Heart right ventricle (tissue), 16 donors: ENCODE measurements at regions not wholly inside any gene's neighbourhood (a gene's known extent, or its start where the extent isn't known, plus 50 kb on each side); places are given as distances from the start of the nearest gene placed in this dataset.
"Not testable (repeated sequence)": the region's sequence is repeated elsewhere in the genome, so short reads cannot be mapped to it uniquely, and the experiment has no call there.

Experiments
- ATAC-seq, 8 donors: fragments of 200-7000 bp; cut with Tn5 transposase; one replicate each; pipeline ENCODE4 v1.9.1; 2020; ENCODE audit warnings: mild to moderate bottlenecking in 8 of 8, moderate library complexity in 8 of 8, moderate number of reproducible peaks in 1 of 8
- DNase-seq, 2 donors: peaks; one replicate each; pipeline ENCODE4 v3.0.0-alpha.2; 2020
- H3K27ac ChIP-seq, 10 donors: fragments of 200-600 bp; sonication (generic) in 2 of 10; one replicate each; pipeline versions ENCODE4 v1.5.0 to v1.8.0; 2020 to 2022; ENCODE audit warnings: mild to moderate bottlenecking in 3 of 10
- H3K27me3 ChIP-seq, 7 donors: fragments of 200-600 bp; one replicate each; pipeline ENCODE4 v1.8.0; 2021 to 2022; ENCODE audit warnings: mild to moderate bottlenecking in 2 of 7
- H3K36me3 ChIP-seq, 9 donors: fragments of 200-600 bp; sonication (generic) in 1 of 9; one replicate each; pipeline versions ENCODE4 v1.5.0 to v1.8.0; 2020 to 2022; ENCODE audit warnings: mild to moderate bottlenecking in 2 of 9
- H3K4me1 ChIP-seq, 9 donors: fragments of 200-600 bp; sonication (generic) in 1 of 9; one replicate each; pipeline versions ENCODE4 v1.5.0 to v1.8.0; 2020 to 2022; ENCODE audit warnings: mild to moderate bottlenecking in 4 of 9
- H3K4me3 ChIP-seq, 10 donors: fragments of 200-600 bp; sonication (generic) in 2 of 10; one replicate each; pipeline versions ENCODE4 v1.5.0 to v1.8.0; 2020 to 2022; ENCODE audit warnings: mild to moderate bottlenecking in 7 of 10, moderate library complexity in 2 of 10
- H3K9me3 ChIP-seq, 11 donors: fragments of 200-600 bp in 10 of 11; sonication (generic) in 2 of 11; one replicate each; pipeline versions ENCODE4 v1.5.0 to v1.8.0; 2013 to 2022; ENCODE audit warnings: mild to moderate bottlenecking in 2 of 11, control low read depth in 1 of 11, moderate library complexity in 1 of 11
- WGBS, 2 donors: extraction: QIAGEN DNeasy Blood & Tissue Kit; methylation state at CpG; one replicate each; pipeline ENCODE4 v1.1.7; 2013; ENCODE audit warnings: inconsistent platforms in 1 of 2; 5-methylcytosine and 5-hydroxymethylcytosine counted together
- intact Hi-C, 10 donors: fragments of 100-400 bp; cut with DNase I; formaldehyde crosslinking; loops; one replicate each; pipeline versions ENCODE4 v1.11.1 to v1.14.2; 2022
- TF ChIP-seq, protein P1 (sequence below), 9 donors: fragments of 200-600 bp; sonication (generic) in 2 of 9; IDR thresholded peaks; one replicate each; pipeline versions ENCODE4 v1.5.0 to v1.8.0; 2021 to 2022; ENCODE audit warnings: antibody characterized with exemption in 9 of 9, mild to moderate bottlenecking in 5 of 9, moderate library complexity in 1 of 9
- donor health status: Arrhythmogenic right ventricular cardiomyopathy.
- donor health status: ischemic (EF 13 %, LVEDD 7.1; RV severe dilation, severe dysfunction).
- donor health status: healthy with polysubstance abuse.
- donor health status: DM: no; HTN: yes; CAD: no.
- donor health status: DM: no; HTN: no; CAD: no.
- donor health status: ischemic (EF 25% LVEDD 6.9; RV normal size, moderate dysfunction).
- donor health status: ischemic (EF 25% LVEDD 5.7; RV mildly dilated, moderate dysfunction).
- donor health status: healthy.
- donor health status: DM: yes; HTN: yes; CAD: no.
- donor health status: Ischemic cardiomyopathy.
- donor health status: ischemic (EF 35%, LVEDD 5.7; RV mildly dilated, moderate dysfunction).
- donor health status: nonischemic (EF 11% LVEDD 7.7; RV severe dilation, severe dysfunction).
- donor health status: DM: yes; HTN: yes; CAD: no.
- donor health status: PGD.
- donor health status: ischemic (EF 29% LVEDD 5.4; RV normal size, mild dysfunction).
- donor health status: nonischemic (EF 23%, LVEDD 6.1; RV moderate dilation, normal function).

- WGBS, 2 donors, result 94 to 100% methylated on average over 3 of the region's 3 CpGs
- H3K4me3 ChIP-seq, result no peak overlapping the region
- H3K4me1 ChIP-seq, result peaks cover 0 to 4% (median 0%) of the 10 kb centered on the region in 9 donors
- DNase-seq (no peak), ATAC-seq (no peak)
- no peak overlapping the region for H3K27ac ChIP-seq
- H3K9me3 ChIP-seq, result peaks cover 0 to 16% (median 4%) of the 10 kb centered on the region in 11 donors
- intact Hi-C loops, result no loop called here
- TF ChIP-seq, protein P1, sequence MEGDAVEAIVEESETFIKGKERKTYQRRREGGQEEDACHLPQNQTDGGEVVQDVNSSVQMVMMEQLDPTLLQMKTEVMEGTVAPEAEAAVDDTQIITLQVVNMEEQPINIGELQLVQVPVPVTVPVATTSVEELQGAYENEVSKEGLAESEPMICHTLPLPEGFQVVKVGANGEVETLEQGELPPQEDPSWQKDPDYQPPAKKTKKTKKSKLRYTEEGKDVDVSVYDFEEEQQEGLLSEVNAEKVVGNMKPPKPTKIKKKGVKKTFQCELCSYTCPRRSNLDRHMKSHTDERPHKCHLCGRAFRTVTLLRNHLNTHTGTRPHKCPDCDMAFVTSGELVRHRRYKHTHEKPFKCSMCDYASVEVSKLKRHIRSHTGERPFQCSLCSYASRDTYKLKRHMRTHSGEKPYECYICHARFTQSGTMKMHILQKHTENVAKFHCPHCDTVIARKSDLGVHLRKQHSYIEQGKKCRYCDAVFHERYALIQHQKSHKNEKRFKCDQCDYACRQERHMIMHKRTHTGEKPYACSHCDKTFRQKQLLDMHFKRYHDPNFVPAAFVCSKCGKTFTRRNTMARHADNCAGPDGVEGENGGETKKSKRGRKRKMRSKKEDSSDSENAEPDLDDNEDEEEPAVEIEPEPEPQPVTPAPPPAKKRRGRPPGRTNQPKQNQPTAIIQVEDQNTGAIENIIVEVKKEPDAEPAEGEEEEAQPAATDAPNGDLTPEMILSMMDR (IDR thresholded peaks at IDR 0.05), result no peak
- H3K27me3 ChIP-seq, result no peaks in the 10 kb centered on the region
- H3K36me3 ChIP-seq, result no peaks in the 10 kb centered on the region
These were observed 190.3 kb upstream of the LMCD1 start for GRCh38 chr3:8311321-8311720.

GRCh38 chr3:8312685-8313084 is 188.9 kb upstream of the LMCD1 start:
- intact Hi-C loops, result no loop called here

GRCh38 chr3:8313560-8314267 is 187.9 kb upstream of the LMCD1 start:
- intact Hi-C loops, result no loop called here
- no peak for DNase-seq
- TF ChIP-seq, protein P1 (IDR thresholded peaks at IDR 0.05), result no peak
- H3K27ac ChIP-seq, result no peak overlapping the region
- H3K4me3 ChIP-seq, result no peak overlapping the region
- no peak for ATAC-seq
- H3K36me3 ChIP-seq, result no peaks in the 10 kb centered on the region
- H3K9me3 ChIP-seq, result peaks cover 0 to 8% (median 4%) of the 10 kb centered on the region in 11 donors
- 52 to 55% methylated on average over 5 of the region's 5 CpGs for WGBS, 2 donors
- no peaks in the 10 kb centered on the region for H3K27me3 ChIP-seq
- peaks cover 0 to 4% (median 0%) of the 10 kb centered on the region in 9 donors for H3K4me1 ChIP-seq

More at GRCh38 chr3:8312685-8313084, 188.9 kb upstream of the LMCD1 start:
- TF ChIP-seq, protein P1 (IDR thresholded peaks at IDR 0.05), result no peak
- DNase-seq (no peak), ATAC-seq (no peak)
- H3K9me3 ChIP-seq, result peaks cover 0 to 16% (median 4%) of the 10 kb centered on the region in 11 donors
- H3K36me3 ChIP-seq, result no peaks in the 10 kb centered on the region
- no peak overlapping the region for H3K4me3 ChIP-seq
- no peaks in the 10 kb centered on the region for H3K27me3 ChIP-seq
- H3K4me1 ChIP-seq, result peaks cover 0 to 4% (median 0%) of the 10 kb centered on the region in 9 donors
- no peak overlapping the region for H3K27ac ChIP-seq

- H3K27ac ChIP-seq, H3K4me3 ChIP-seq, H3K36me3 ChIP-seq, H3K9me3 ChIP-seq, H3K27me3 ChIP-seq, H3K4me1 ChIP-seq, intact Hi-C loops, ATAC-seq, DNase-seq: not testable (repeated sequence)
- WGBS, 2 donors, result 85% methylated on average over 3 of the region's 3 CpGs
These were observed 186.1 kb upstream of the LMCD1 start for GRCh38 chr3:8315526-8315925.
